HG03103 (cell line): ENCODE measurements at regions not wholly inside any gene's neighbourhood (a gene's known extent, or its start where the extent isn't known, plus 50 kb on each side); places are given as distances from the start of the nearest gene placed in this dataset.
"Not testable (repeated sequence)": the region's sequence is repeated elsewhere in the genome, so short reads cannot be mapped to it uniquely, and the experiment has no call there.

Experiments
- ATAC-seq: cut with Tn5 transposase; IDR thresholded peaks from one replicate; pipeline ENCODE4 v1.9.1; 2021; ENCODE audit warnings: low read depth; ENCODE audit not compliant: unreplicated experiment

DNA sequence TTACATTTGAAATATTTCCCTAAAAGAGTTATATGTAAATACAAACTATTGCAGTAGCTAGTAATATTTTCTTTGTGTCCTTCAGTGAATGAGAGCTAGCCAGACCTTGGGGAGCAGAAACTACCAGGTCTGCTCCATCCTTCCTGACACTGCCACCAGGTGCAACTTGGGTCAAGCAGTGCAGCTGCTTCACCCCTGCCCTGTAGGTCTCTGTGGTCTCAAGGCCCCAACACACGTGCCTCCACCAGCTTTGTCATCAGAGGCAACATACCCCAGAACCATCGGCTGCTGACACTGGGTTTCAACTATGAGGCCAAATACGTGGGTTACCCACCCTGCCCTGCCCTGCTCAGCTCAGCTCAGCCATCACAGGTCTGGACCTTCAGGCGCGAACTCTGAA is 181.6 kb downstream of the FCRL5 start:
- ATAC-seq = no peak

DNA sequence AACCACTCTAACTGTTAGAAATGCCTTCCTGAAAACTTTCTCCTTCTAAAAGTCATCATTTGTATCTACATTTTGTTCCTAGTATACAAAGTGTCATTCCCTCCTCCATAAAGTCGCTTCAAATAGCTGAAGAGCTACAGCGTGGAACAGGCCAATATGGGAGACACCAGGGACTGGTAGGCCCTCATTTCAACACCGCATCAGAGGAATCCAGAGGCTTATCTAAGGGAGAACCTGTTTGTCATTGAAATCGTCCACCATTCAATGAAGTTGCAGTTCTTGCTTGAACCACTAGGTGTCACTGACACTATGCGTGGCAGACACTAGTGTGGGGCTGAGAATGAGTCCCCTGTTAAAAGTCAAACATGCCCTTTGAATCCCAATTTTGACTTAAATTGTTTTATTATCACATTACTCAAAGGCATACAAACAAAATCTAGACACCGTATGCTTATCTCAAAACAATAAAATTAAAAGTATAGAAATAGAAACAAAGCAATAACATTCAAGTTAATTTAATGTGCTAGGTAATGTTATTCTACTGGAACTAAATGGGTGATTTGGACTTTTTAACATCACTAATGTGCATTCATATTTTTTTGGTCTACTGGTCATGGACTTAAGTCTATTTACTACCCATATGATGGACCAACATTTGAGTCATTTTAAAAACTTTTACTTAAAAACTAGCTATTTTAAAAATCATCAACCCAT is 182.3 kb downstream of the FCRL5 start:
- ATAC-seq = no peak

- ATAC-seq = not testable (repeated sequence)
These were observed 183.4 kb downstream of the FCRL5 start for GRCh38 chr1:157368941-157369340.

DNA sequence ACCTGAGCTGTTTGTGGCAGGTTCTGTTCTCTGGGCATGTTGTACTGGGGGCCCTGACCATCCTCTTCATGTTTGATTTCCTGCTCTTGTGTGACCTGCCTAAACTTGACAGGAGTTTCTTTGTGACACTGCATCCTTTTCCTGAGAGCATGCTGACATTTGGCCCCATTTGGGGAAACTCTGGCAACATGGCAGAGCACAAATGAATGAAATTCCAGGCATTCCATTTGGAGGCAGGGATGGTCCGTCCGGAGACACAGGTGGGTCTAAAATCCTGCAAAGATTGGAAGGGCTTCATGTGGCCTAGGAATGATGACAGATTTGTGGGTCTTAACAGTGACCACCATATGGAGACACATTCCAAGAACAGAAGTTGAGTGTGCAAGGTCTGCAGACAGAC is 184.0 kb downstream of the FCRL5 start:
- no peak for ATAC-seq

- no peak for ATAC-seq
These were observed 184.4 kb downstream of the FCRL5 start for GRCh38 chr1:157367870-157368269.

DNA sequence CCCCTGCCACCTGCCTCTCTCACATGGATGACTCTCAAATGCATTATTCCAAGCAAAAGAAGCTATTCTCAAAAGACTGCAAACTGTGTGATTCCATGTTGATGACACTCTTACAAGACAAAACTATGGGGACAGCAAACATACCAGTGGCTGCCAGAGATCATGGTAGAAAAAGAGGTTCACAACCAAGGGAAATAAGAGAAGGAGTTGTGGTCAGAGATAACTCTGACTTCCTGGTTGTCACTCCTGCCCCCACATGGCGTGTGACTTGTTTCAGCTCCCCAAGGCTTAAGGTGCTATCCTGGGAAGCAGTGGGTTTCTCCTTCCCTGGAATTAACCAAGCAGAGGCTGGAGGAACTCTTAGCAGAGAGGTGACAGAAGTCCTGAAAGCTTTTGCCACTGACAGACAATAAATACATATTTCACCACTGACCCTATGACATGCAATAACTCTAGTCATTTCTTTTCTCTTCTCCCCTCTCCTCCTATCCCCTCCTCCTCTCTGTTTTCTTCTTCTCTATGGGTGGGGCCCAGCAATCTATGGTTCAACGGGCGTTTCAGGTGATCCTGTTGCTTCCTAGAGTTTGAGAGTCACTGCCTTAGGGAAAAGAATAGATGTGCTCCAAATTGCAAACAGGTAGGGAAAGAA is 185.1 kb downstream of the FCRL5 start:
- ATAC-seq = no peak

DNA sequence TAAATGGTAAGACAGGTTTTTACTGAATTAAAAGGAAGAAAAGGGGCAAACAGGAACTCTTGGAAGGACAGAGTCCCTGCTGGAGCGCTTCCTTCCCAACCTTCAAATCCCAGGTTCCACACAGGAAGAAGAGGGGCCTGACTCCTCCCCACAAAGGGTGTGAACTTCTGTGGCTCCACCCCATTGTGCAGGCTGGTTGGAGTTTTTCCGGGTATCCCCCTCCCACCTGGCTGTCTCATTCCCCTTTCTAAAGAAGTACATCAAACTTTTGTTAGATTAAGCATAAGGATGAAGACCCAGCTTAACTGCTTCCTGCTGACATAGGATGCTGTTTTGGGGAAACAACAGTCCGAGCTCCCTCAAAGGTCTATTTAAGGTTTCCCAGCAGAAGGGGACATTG is 187.7 kb downstream of the FCRL5 start:
- no peak for ATAC-seq

DNA sequence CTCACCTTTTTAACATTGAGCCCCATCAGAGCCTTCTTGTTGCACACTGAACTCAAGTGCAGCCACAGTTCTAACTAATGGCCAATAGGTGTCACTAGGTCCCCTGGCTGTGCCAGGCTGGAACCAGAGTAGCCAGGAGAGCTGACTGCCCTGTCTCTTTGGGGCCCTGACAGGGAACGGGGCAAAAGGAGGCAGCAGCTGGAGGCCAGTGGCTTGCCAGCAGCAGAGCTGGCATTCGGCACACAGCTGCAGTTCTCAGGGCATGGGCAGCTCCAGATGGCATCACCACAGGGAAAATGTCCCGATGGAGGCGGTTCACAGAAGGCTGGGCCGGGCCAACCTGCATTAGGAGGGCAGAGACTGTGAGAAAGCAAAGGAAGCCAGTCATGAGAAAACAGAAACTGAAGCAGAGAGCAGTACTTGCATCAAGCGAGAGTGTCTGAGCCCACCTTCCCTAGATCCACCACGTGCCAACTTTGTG is 188.6 kb downstream of the FCRL5 start:
- ATAC-seq = no peak

DNA sequence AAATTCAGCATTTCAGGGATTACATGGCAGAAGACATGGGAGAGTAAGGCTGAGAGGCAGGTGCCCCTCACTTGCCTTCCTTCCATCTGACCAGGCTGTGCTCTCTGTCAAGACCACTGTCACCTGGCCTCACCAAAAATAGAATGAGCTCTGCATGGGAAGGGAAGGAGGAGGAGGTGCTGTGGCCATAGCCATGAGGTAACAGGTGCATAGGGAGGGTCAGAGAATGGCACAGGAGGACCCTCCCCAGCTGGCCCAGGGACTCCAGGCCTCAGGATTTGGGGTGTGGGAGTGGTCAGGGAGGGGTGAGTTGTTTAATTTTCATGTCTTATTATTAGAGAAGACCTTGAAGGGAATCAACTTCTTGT is 192.3 kb downstream of the FCRL5 start:
- ATAC-seq = no peak

DNA sequence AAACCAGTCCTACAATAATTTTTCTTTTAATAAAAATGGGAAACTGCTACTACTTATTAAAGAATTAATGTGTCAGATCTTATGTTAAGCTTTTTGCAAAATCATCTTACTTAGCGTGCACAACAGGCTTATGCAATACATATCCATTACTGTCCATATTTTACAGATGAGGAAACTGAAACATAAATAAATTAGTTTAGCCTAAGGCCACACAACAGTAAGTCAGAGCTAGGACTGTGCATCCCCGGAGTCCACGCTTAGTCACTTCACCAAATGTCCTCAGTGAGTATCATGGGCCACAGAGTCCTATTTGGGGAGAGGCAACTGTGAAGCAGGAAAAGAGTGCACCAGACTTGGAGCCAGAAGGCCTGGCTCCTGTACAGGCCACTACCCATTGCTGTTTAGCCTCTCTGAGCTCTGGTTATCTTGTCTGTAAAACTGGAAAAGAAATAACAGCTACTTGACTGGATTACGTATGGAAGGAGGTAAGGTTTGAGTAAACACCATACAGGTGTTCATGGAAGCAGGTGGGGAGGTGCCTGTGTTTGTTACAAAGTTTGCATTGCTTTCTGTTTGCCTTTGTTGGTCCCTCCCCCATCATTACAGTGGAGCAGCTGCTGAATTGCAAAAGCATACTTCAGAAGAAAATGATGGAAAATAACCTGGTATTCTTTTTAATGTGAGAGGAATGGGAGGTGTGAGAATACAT is 192.8 kb downstream of the FCRL5 start:
- no peak for ATAC-seq

- ATAC-seq = no peak
These were observed 195.2 kb downstream of the FCRL5 start for GRCh38 chr1:157357111-157357510.

GRCh38 chr1:157356601-157357000 is 195.7 kb downstream of the FCRL5 start:
- ATAC-seq = no peak

- ATAC-seq = no peak
These were observed 198.8 kb downstream of the FCRL5 start for GRCh38 chr1:157353546-157353945.

GRCh38 chr1:157352817-157353408 is 199.4 kb downstream of the FCRL5 start:
- ATAC-seq = no peak

DNA sequence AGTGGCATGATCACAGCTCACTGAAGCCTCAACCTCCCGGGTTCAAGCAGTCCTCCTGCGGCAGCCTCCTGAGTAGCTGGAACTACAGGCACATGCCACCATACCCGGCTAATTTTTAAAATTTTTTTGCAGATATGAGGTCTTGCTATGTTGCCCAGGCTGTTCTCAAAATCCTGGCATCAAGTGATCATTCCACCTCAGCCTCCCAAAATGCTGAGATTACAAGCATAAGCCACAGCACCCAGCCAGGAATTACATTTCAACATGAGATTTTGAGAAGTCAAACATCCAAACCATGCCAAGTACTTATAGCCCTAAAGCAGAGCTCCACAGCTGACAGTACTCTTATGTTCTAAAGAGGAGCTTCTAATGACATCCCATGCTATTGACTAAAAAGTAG is 200.1 kb downstream of the FCRL5 start:
- ATAC-seq = no peak

GRCh38 chr1:157351800-157352199 is 200.5 kb downstream of the FCRL5 start:
- not testable (repeated sequence) for ATAC-seq

DNA sequence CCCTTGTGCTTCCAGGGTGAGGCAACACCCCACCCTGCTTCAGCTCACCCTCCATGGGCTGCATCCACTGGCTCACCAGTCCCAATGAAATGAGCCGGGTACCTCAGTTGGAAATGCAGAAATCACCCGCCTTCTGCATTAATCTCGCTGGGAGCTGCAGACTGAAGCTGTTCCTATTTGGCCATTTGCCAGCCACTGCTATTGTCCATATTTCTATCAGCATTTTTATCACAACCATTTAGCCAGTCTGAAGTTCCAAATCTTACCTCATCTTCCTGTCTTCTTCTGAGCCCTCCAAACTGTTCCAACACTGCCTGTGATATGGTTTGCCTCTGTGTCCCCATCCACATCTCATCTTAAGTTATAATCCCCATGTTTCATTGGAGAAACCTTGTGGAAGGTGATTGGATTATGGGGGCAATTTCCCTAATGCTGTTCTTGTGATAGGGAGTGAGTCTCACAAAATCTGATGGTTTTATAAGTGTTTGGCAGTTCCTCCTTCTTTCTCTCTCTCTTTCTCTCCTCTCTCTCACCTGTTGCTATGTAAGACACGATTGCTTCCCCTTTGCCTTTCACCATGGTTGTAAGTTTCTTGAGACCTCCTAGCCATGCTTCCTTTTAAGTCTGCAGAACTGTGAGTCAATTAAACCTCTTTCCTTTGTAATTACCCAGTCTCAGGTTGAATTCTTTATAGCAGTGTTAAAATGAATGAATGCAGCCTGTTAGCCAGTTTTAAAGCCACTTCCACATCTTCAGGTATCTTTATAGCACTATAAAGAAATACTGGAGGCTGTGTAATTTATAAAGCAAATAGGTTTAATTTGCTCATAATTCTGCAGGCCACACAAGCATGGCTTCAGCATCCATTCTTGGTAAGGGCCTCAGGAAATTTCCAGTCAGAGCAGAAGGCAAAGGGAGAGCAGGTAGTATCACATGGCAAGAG is 203.5 kb downstream of the FCRL5 start:
- no peak for ATAC-seq

GRCh38 chr1:157347506-157347905 is 204.8 kb downstream of the FCRL5 start:
- ATAC-seq = no peak

GRCh38 chr1:157337785-157338184 is 199.6 kb upstream of the ETV3 start:
- ATAC-seq = not testable (repeated sequence)

GRCh38 chr1:157335056-157335455 is 196.9 kb upstream of the ETV3 start:
- ATAC-seq = no peak
